GM12873 (cell line): ENCODE measurements at regions not wholly inside any gene's neighbourhood (a gene's known extent, or its start where the extent isn't known, plus 50 kb on each side); places are given as distances from the start of the nearest gene placed in this dataset.

ENCODE experiments used
- CTCF ChIP-seq: IDR thresholded peaks from 2 replicates; pipeline ENCODE4 v1.5.1; 2012; ENCODE audit warnings: low read depth, mild to moderate bottlenecking, moderate library complexity, low read length, control low read depth; ENCODE audit not compliant: insufficient read depth; ENCODE audit errors: missing control alignments

- no peak for TF ChIP-seq CTCF
Measured at GRCh38 chr2:57882895-57883515, 163.6 kb upstream of the VRK2 start.

DNA sequence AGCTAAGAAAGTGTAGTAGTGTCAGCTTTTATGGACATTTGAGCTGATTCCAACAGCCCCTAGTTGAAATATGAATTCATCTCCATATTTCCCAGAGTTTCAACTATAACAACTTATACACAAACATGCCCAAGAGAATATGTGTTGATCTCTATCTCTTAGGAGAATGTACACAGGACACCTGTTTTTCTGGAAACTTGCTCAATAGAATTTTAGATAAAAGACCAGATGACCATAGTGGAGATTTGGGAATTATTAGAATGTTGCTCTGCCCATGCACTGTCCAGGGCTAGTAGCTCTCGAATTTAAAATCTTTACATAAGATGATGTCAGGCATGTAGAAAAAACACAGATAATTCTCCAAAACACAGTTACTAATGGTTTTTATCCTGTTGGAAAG is 162.3 kb upstream of the VRK2 start:
- TF ChIP-seq CTCF: no peak

- no peak for TF ChIP-seq CTCF
Measured at GRCh38 chr2:57885742-57886141, 160.9 kb upstream of the VRK2 start.

GRCh38 chr2:57886161-57886786 is 160.3 kb upstream of the VRK2 start:
- no peak for TF ChIP-seq CTCF

DNA sequence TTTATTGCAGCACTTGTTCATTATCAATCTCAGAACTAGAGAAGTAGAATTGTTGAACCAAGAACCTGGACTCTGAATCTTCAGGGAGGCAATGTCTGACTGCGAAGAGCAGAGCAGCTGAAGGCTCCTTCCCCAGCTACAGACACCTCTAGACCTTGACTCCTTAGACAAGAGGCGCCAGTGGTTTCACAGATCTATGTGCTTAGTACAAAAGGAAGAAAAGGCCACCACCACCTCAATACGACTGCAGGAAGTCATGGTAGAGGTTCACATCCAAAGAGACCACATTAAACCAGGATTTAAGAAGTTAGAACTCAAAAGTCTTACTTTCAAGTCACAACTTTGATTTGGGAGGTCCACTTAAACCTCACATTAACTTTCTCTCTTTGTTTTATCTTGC is 158.1 kb upstream of the VRK2 start:
- no peak for TF ChIP-seq CTCF

DNA sequence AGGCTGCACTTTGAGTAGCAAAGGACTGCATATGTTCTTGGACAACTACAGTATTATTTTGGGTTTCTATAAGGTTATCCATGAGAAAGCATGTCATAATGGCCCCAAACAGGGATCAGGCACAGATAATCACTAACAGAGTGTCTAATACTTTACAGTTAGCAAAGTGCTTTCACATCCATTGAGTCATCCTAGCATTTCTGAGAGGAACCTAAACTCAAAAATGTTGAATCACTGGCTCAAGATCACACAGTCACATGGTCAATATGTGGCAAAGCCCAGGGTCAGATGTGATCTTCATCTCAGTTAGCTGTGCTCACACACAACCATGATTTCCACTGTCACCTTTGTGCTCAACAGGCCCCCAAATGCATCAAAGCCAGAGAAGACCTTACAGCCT is 156.1 kb upstream of the VRK2 start:
- no peak for TF ChIP-seq CTCF

DNA sequence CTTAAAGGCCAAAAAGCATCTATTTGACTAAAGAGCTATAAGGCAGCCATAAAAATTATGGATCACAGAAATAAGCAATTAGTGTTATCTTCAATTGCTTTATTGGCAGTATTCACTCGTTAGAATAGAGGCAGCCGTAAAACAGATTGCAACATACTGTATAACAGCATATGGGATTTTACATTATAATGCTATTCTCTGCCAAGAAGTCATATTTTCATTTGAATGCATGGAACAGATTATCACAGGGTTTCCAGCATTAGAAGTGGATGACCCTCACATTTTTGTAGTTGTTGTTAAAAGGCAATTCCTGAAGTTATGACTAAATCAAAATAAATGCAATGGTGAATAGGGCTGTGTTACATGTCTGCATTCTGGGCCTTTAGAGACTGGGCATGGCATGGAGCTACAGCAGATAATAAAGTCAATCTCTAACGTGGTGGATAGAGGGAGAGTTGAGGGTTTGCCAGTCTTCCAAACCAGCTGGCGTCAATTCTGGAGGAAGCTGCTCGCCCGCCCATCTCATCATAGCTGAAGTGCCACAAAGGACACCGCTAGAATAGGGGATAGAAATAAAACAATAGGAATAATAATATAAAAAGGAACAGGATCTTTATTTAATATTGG is 155.4 kb upstream of the VRK2 start:
- no peak for TF ChIP-seq CTCF
